GM23338 (cell line): ENCODE measurements at regions not wholly inside any gene's neighbourhood (a gene's known extent, or its start where the extent isn't known, plus 50 kb on each side); places are given as distances from the start of the nearest gene placed in this dataset.

ENCODE experiments used
- ATAC-seq: fragments of 200-7000 bp; cut with Tn5 transposase; 3 replicates; pipeline ENCODE4 v1.9.1; 2020
- DNase-seq: peaks from one replicate; pipeline ENCODE4 v3.0.0-alpha.2; 2015; ENCODE audit warnings: low spot score
- H2AFZ ChIP-seq: fragments of 200-600 bp; sonication (generic); 2 replicates; pipeline ENCODE4 v1.8.0; 2016; ENCODE audit warnings: antibody characterized with exemption, mild to moderate bottlenecking, moderate library complexity
- H3F3A ChIP-seq: fragments of 200-600 bp; sonication (generic); replicated peaks from 2 replicates; pipeline ENCODE4 v1.8.0; 2017; ENCODE audit warnings: antibody characterized with exemption, mixed run types, low read depth
- H3K27ac ChIP-seq: fragments of 200-600 bp; sonication (generic); 2 replicates; pipeline ENCODE4 v1.6.1; 2016; ENCODE audit warnings: low read depth
- H3K27me3 ChIP-seq: fragments of 200-600 bp; sonication (generic); 2 replicates; pipeline ENCODE4 v1.8.0; 2016; ENCODE audit warnings: mild to moderate bottlenecking, mixed run types, moderate library complexity; ENCODE audit not compliant: insufficient read depth
- H3K36me3 ChIP-seq: fragments of 200-600 bp; sonication (generic); 2 replicates; pipeline ENCODE4 v1.8.0; 2016; ENCODE audit warnings: mild to moderate bottlenecking; ENCODE audit not compliant: insufficient read depth
- H3K4me1 ChIP-seq: fragments of 200-600 bp; sonication (generic); 2 replicates; pipeline ENCODE4 v1.8.0; 2016; ENCODE audit warnings: mild to moderate bottlenecking, moderate library complexity; ENCODE audit not compliant: insufficient read depth
- H3K4me2 ChIP-seq: fragments of 200-600 bp; sonication (generic); 2 replicates; pipeline ENCODE4 v1.7.1; 2017; ENCODE audit warnings: mixed run types
- H3K4me3 ChIP-seq: fragments of 200-600 bp; sonication (generic); 2 replicates; pipeline ENCODE4 v1.6.1; 2016; ENCODE audit warnings: mixed run types
- H3K79me2 ChIP-seq: fragments of 200-600 bp; sonication (generic); replicated peaks from 2 replicates; pipeline ENCODE4 v1.8.0; 2017; ENCODE audit warnings: mild to moderate bottlenecking; ENCODE audit not compliant: insufficient read depth
- H3K9me2 ChIP-seq: fragments of 200-600 bp; sonication (generic); 2 replicates; pipeline ENCODE4 v1.8.0; 2017; ENCODE audit not compliant: insufficient read depth
- H4K20me1 ChIP-seq: fragments of 200-600 bp; sonication (generic); replicated peaks from 2 replicates; pipeline ENCODE4 v1.8.0; 2017; ENCODE audit warnings: mild to moderate bottlenecking; ENCODE audit not compliant: insufficient read depth
- H3K27ac Mint-ChIP-seq: 2 replicates; pipeline ENCODE4 v1.8.0; 2020; ENCODE audit warnings: inconsistent platforms, mild to moderate bottlenecking, moderate library complexity, mixed read lengths
- H3K27me3 Mint-ChIP-seq: 3 replicates; pipeline ENCODE4 v1.8.0; 2022; ENCODE audit warnings: low read depth, mild to moderate bottlenecking, moderate library complexity, mixed read lengths, inconsistent platforms; ENCODE audit not compliant: insufficient read depth, poor library complexity
- H3K36me3 Mint-ChIP-seq: 3 replicates; pipeline ENCODE4 v1.8.0; 2021; ENCODE audit warnings: low read depth, mild to moderate bottlenecking, inconsistent platforms, moderate library complexity, mixed read lengths
- H3K4me1 Mint-ChIP-seq: 3 replicates; pipeline ENCODE4 v1.8.0; 2020; ENCODE audit warnings: mild to moderate bottlenecking, inconsistent platforms, mixed read lengths
- H3K4me3 Mint-ChIP-seq: 3 replicates; pipeline ENCODE4 v1.8.0; 2021; ENCODE audit warnings: moderate library complexity, mild to moderate bottlenecking, inconsistent platforms, mixed read lengths
- H3K9me3 Mint-ChIP-seq: 3 replicates; pipeline ENCODE4 v1.8.0; 2020; ENCODE audit warnings: moderate library complexity, mild to moderate bottlenecking, inconsistent platforms, mixed read lengths
- CREB1 ChIP-seq: fragments of 250-450 bp; sonication (Bioruptor Pico); IDR thresholded peaks from 2 replicates; pipeline ENCODE4 v1.5.0; 2020; ENCODE audit warnings: low read depth, mild to moderate bottlenecking, moderate library complexity
- CTCF ChIP-seq, 2 experiments: fragments of 200-600 bp in 1 of 2; sonication (generic) in 1 of 2; conservative IDR thresholded peaks; 2 replicates each; pipeline versions ENCODE4 v1.5.1 to v1.6.1; 2016 to 2017; ENCODE audit warnings: antibody characterized with exemption in 2 of 2, low read depth in 2 of 2, mild to moderate bottlenecking in 2 of 2, moderate library complexity in 1 of 2
- EZH2 ChIP-seq: fragments of 200-600 bp; sonication (generic); IDR thresholded peaks from one replicate; pipeline ENCODE4 v1.8.0; 2017; ENCODE audit warnings: antibody characterized with exemption, mild to moderate bottlenecking, low read depth; ENCODE audit not compliant: unreplicated experiment
- POLR2AphosphoS5 ChIP-seq: IDR thresholded peaks from 2 replicates; pipeline ENCODE4 v1.6.1; 2016; ENCODE audit warnings: antibody characterized with exemption, low read depth
- STAT1 ChIP-seq: IDR thresholded peaks from one replicate; pipeline ENCODE4 v1.6.1; 2016; ENCODE audit warnings: antibody characterized with exemption; ENCODE audit not compliant: unreplicated experiment
- ZNF114 ChIP-seq: fragments of 250-450 bp; sonication (Bioruptor Pico); IDR thresholded peaks from 2 replicates; pipeline ENCODE4 v1.5.0; 2020; ENCODE audit warnings: mild to moderate bottlenecking, moderate library complexity
- ZNF462 ChIP-seq: fragments of 250-450 bp; sonication (Bioruptor Pico); IDR thresholded peaks from 2 replicates; pipeline ENCODE4 v1.5.0; 2020; ENCODE audit warnings: mild to moderate bottlenecking, moderate library complexity

GRCh38 chr5:20497356-20497755 lies 509.4 kb upstream of the CDH18 start (continued):
- TF ChIP-seq CTCF (conservative IDR thresholded peaks at IDR 0.05; ENCODE audit: low read depth in 2 of 2) = no peak

- Mint-ChIP-seq H3K4me1 (no peaks in the 10 kb centered on the region), H3K27ac (no peak overlapping the region), H3K9me3 (no peaks in the 10 kb centered on the region), H3K36me3 (no peaks in the 10 kb centered on the region), H3K27me3 (no peaks in the 10 kb centered on the region), H3K4me3 (no peak overlapping the region)
- H3K4me2 ChIP-seq = no peak overlapping the region
- H3K4me1 ChIP-seq = no peaks in the 10 kb centered on the region
- no peaks in the 10 kb centered on the region for H3K9me2 ChIP-seq
- H3K27me3 ChIP-seq = no peaks in the 10 kb centered on the region
- H3K36me3 ChIP-seq = no peaks in the 10 kb centered on the region
- DNase-seq (no peak), ATAC-seq (no peak)
- no peak overlapping the region for H3K4me3 ChIP-seq
- no peaks in the 10 kb centered on the region for H3K79me2 ChIP-seq
- no peak for TF ChIP-seq ZNF462 (CRISPR knock-in tag)
- H3K27ac ChIP-seq = no peak overlapping the region
- no peaks in the 10 kb centered on the region for H3F3A ChIP-seq
- no peaks in the 10 kb centered on the region for H4K20me1 ChIP-seq
- no peak overlapping the region for H2AFZ ChIP-seq
Observed at GRCh38 chr5:20494706-20495105, 506.7 kb upstream of the CDH18 start.

- H3K4me1 ChIP-seq = no peaks in the 10 kb centered on the region
- no peaks in the 10 kb centered on the region for H3K27me3 Mint-ChIP-seq
- no peak overlapping the region for H3K27ac ChIP-seq
- no peaks in the 10 kb centered on the region for H3K36me3 ChIP-seq
- no peaks in the 10 kb centered on the region for H3K36me3 Mint-ChIP-seq
- H4K20me1 ChIP-seq = no peaks in the 10 kb centered on the region
- H3K27me3 ChIP-seq = no peaks in the 10 kb centered on the region
- no peaks in the 10 kb centered on the region; the same call in 2 of the 3 replicates for H3K9me3 Mint-ChIP-seq
- H3K4me2 ChIP-seq = no peak overlapping the region
- DNase-seq (no peak), ATAC-seq (no peak)
- H3K9me2 ChIP-seq = no peaks in the 10 kb centered on the region
- no peak overlapping the region for H3K4me3 ChIP-seq
- no peaks in the 10 kb centered on the region for H3K4me1 Mint-ChIP-seq
- no peak overlapping the region for H3K27ac Mint-ChIP-seq
- no peaks in the 10 kb centered on the region for H3F3A ChIP-seq
- H3K79me2 ChIP-seq = no peaks in the 10 kb centered on the region
- H2AFZ ChIP-seq = no peak overlapping the region
- H3K4me3 Mint-ChIP-seq = no peak overlapping the region
- TF ChIP-seq CTCF (conservative IDR thresholded peaks at IDR 0.05; ENCODE audit: low read depth in 2 of 2) = no peak
- no peak for TF ChIP-seq STAT1
- TF ChIP-seq POLR2AphosphoS5 = no peak
- TF ChIP-seq EZH2 = no peak
- TF ChIP-seq CREB1 = no peak
- TF ChIP-seq ZNF114 (CRISPR knock-in tag) = no peak
Observed at GRCh38 chr5:20486826-20487225, 498.8 kb upstream of the CDH18 start.
